Embryonic facial prominence (tissue), 1 donor: ENCODE measurements at regions not wholly inside any gene's neighbourhood (a gene's known extent, or its start where the extent isn't known, plus 50 kb on each side); places are given as distances from the start of the nearest gene placed in this dataset.

Source experiments
- DNase-seq: peaks from one replicate; pipeline ENCODE4 v3.0.0-alpha.2; 2016; ENCODE audit errors: extremely low spot score

- DNase-seq: no peak
Measured at GRCh38 chr3:147034359-147034758, 372.0 kb downstream of the ZIC4 start.

- no peak for DNase-seq
Measured at GRCh38 chr3:147030274-147030673, 376.1 kb downstream of the ZIC4 start.

- no peak for DNase-seq
Measured at GRCh38 chr3:147015334-147015733, 391.0 kb downstream of the ZIC4 start.

GRCh38 chr3:147008886-147009285, 397.5 kb downstream of the ZIC4 start:
- no peak for DNase-seq

- DNase-seq: no peak
Measured at GRCh38 chr3:147008458-147008857, 397.9 kb downstream of the ZIC4 start.

- no peak for DNase-seq
Measured at GRCh38 chr3:147007736-147008245, 398.6 kb downstream of the ZIC4 start.

GRCh38 chr3:147002721-147003120, 397.6 kb upstream of the PLSCR5 start:
- DNase-seq: no peak

- no peak for DNase-seq
Measured at GRCh38 chr3:147000274-147000673, 395.1 kb upstream of the PLSCR5 start.

GRCh38 chr3:146991907-146992306, 386.8 kb upstream of the PLSCR5 start:
- no peak for DNase-seq

- DNase-seq: no peak
Measured at GRCh38 chr3:146975476-146975875, 370.3 kb upstream of the PLSCR5 start.

- no peak for DNase-seq
Measured at GRCh38 chr3:146975032-146975431, 369.9 kb upstream of the PLSCR5 start.

GRCh38 chr3:146974001-146974400, 368.9 kb upstream of the PLSCR5 start:
- no peak for DNase-seq

- DNase-seq: no peak
Measured at GRCh38 chr3:146972726-146973125, 367.6 kb upstream of the PLSCR5 start.

GRCh38 chr3:146970236-146970635, 365.1 kb upstream of the PLSCR5 start:
- no peak for DNase-seq

- no peak for DNase-seq
Measured at GRCh38 chr3:146969356-146969755, 364.2 kb upstream of the PLSCR5 start.

- no peak for DNase-seq
Measured at GRCh38 chr3:146968204-146968651, 363.1 kb upstream of the PLSCR5 start.

- DNase-seq: no peak
Measured at GRCh38 chr3:146967783-146968182, 362.6 kb upstream of the PLSCR5 start.

GRCh38 chr3:146966124-146966523, 361.0 kb upstream of the PLSCR5 start:
- DNase-seq: no peak

- DNase-seq: no peak
Measured at GRCh38 chr3:146953511-146953981, 348.4 kb upstream of the PLSCR5 start.

- DNase-seq: no peak
Measured at GRCh38 chr3:146948985-146949384, 343.8 kb upstream of the PLSCR5 start.

GRCh38 chr3:146948186-146948585, 343.0 kb upstream of the PLSCR5 start:
- DNase-seq: no peak

GRCh38 chr3:146929696-146930095, 324.6 kb upstream of the PLSCR5 start:
- no peak for DNase-seq

GRCh38 chr3:146928421-146929059, 323.4 kb upstream of the PLSCR5 start:
- DNase-seq: no peak

GRCh38 chr3:146921693-146922092, 316.5 kb upstream of the PLSCR5 start:
- no peak for DNase-seq
